Ishikawa (cell line): ENCODE measurements at regions not wholly inside any gene's neighbourhood (a gene's known extent, or its start where the extent isn't known, plus 50 kb on each side); places are given as distances from the start of the nearest gene placed in this dataset.

Source experiments
- CEBPB ChIP-seq: IDR thresholded peaks from 2 replicates; pipeline ENCODE4 v1.6.1; 2012
- EGR1 ChIP-seq: IDR thresholded peaks from 2 replicates; pipeline ENCODE4 v1.6.1; 2012
- RAD21 ChIP-seq: IDR thresholded peaks from 2 replicates; pipeline ENCODE4 v1.6.1; 2012; ENCODE audit warnings: low read depth
- TCF12 ChIP-seq: IDR thresholded peaks from 2 replicates; pipeline ENCODE4 v1.6.1; 2012; ENCODE audit warnings: low read depth
- TEAD4 ChIP-seq: IDR thresholded peaks from 2 replicates; pipeline ENCODE4 v1.6.1; 2012

GRCh38 chr3:87158823-87159222, 68.3 kb upstream of the CHMP2B start:
- TF ChIP-seq CEBPB (no peak), EGR1 (no peak), TCF12 (no peak), TEAD4 (no peak), RAD21 (no peak)
